ENCODE measurements at regions not wholly inside any gene's neighbourhood (a gene's known extent, or its start where the extent isn't known, plus 50 kb on each side); places are given as distances from the start of the nearest gene placed in this dataset.

DNA sequence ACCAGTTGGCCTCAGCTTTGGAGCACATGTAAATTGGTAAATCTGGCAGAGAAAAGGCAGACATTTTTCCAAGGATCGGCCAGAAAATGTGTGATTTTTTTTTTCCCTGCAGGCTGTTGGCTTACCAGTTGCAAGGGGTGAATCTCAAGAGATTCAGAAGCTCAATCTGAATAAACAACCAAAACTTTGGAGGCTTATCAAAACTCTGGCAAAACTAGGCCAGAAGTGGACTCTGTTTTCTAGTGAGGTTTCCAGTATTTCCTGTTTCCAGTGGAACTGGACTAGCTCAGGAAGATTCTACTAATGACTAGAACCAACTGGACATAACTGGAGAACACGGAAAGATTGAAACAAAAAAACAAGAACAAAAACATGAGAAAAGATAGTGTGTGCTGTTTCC, 191.3 kb downstream of the SMIM20 start:
- Histone ChIP-seq H3K27me3 (ENCODE audit: control insufficient read depth, insufficient read depth, low read length) (no peaks in the 10 kb centered on the region), H3K9me3 (ENCODE audit: control insufficient read depth, insufficient read depth, low read depth, low read length) (no peaks in the 10 kb centered on the region), H3K4me1 (ENCODE audit: control insufficient read depth, insufficient read depth, low read length) (no peaks in the 10 kb centered on the region), H3K36me3 (ENCODE audit: control insufficient read depth, insufficient read depth, low read length) (no peaks in the 10 kb centered on the region), H3K27ac (ENCODE audit: low read length) (no peak overlapping the region), H3K4me3 (ENCODE audit: low read depth in 2 of 2, low read length in 2 of 2) (no peak overlapping the region)
- in situ Hi-C loops (cut with HindIII; ENCODE audit: low pct_unique_long_range_greater_than_20kb, low sequenced_read_pairs) (no loop called here), intact Hi-C loops (cut with micrococcal nuclease; ENCODE audit: unreplicated experiment) (no loop called here)
- CTCF ChIA-PET = no interaction called here
- POLR2A ChIA-PET = no interaction called here
- no peak for ATAC-seq
- no peak for DNase-seq (ENCODE audit: low read depth, low spot score)
- no TSS peak for BruUV-seq (replicated peaks)
- TF ChIP-seq, protein P1, sequence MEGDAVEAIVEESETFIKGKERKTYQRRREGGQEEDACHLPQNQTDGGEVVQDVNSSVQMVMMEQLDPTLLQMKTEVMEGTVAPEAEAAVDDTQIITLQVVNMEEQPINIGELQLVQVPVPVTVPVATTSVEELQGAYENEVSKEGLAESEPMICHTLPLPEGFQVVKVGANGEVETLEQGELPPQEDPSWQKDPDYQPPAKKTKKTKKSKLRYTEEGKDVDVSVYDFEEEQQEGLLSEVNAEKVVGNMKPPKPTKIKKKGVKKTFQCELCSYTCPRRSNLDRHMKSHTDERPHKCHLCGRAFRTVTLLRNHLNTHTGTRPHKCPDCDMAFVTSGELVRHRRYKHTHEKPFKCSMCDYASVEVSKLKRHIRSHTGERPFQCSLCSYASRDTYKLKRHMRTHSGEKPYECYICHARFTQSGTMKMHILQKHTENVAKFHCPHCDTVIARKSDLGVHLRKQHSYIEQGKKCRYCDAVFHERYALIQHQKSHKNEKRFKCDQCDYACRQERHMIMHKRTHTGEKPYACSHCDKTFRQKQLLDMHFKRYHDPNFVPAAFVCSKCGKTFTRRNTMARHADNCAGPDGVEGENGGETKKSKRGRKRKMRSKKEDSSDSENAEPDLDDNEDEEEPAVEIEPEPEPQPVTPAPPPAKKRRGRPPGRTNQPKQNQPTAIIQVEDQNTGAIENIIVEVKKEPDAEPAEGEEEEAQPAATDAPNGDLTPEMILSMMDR (IDR thresholded peaks at IDR 0.05) = no peak
- TF ChIP-seq TCF7L2 (IDR thresholded peaks at IDR 0.05; ENCODE audit: low read depth, low read length) = no peak
- TF ChIP-seq, protein P2, sequence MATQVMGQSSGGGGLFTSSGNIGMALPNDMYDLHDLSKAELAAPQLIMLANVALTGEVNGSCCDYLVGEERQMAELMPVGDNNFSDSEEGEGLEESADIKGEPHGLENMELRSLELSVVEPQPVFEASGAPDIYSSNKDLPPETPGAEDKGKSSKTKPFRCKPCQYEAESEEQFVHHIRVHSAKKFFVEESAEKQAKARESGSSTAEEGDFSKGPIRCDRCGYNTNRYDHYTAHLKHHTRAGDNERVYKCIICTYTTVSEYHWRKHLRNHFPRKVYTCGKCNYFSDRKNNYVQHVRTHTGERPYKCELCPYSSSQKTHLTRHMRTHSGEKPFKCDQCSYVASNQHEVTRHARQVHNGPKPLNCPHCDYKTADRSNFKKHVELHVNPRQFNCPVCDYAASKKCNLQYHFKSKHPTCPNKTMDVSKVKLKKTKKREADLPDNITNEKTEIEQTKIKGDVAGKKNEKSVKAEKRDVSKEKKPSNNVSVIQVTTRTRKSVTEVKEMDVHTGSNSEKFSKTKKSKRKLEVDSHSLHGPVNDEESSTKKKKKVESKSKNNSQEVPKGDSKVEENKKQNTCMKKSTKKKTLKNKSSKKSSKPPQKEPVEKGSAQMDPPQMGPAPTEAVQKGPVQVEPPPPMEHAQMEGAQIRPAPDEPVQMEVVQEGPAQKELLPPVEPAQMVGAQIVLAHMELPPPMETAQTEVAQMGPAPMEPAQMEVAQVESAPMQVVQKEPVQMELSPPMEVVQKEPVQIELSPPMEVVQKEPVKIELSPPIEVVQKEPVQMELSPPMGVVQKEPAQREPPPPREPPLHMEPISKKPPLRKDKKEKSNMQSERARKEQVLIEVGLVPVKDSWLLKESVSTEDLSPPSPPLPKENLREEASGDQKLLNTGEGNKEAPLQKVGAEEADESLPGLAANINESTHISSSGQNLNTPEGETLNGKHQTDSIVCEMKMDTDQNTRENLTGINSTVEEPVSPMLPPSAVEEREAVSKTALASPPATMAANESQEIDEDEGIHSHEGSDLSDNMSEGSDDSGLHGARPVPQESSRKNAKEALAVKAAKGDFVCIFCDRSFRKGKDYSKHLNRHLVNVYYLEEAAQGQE (IDR thresholded peaks at IDR 0.05; ENCODE audit: insufficient read depth in 1 of 2, low read depth in 2 of 2, low read length in 1 of 2) = no peak
- no peak for TF ChIP-seq POLR2AphosphoS5 (IDR thresholded peaks at IDR 0.05; ENCODE audit: low read depth, low read length)
- TF ChIP-seq SIN3A (IDR thresholded peaks at IDR 0.05; ENCODE audit: borderline replicate concordance, insufficient read depth, low read depth, low read length) = no peak

DNA sequence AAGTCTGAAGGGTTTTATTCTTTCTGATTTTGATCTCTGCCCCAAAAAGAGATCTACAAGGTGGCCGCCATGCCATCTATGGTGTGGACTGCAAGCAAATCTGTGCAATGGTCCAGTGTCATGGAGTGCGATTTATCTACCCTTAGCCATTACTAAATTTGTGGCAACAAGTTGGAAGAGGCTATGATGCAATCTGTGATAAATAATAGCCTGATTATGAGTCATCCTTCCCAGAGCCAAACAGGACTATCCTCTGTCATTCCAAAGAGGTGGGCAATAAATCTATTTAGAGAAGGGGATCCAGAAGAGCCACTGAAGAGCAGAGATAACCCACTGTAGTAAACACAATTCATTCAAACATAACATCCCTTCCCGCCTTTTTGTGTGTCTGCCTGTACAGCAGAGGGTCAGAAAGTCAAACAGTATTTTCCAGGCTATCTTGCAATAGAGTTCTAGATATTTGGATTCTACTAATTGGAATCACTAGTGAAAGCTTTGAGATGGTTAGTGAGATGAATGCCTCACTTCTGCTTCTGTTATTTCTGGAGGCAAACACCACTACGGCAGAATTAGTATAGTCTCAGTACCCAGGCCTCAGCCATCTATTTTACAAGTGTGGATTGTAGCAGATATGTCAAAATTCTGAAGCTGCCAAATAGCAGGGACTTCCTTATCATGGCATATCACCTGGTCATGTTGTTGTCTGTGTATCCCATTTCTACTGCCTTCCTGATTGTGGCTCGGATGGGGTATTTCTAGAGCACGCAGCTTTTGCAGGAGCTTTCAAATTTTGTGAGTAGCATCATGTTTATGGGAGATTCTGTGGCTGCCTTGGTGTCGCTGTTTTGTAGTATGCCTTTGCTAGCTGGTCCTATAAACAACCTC, 192.0 kb downstream of the SMIM20 start:
- DNase-seq (ENCODE audit: low read depth, low spot score) = no peak
- no peak for ATAC-seq
- CTCF ChIA-PET = interaction anchor here (0.6 kb wide), 1 partner anchor 220 kb away, joined by 3 read pairs; no protein-coding TSS in a partner anchor
- H3K4me3 ChIP-seq (ENCODE audit: low read depth in 2 of 2, low read length in 2 of 2) = no peak overlapping the region
- no peaks in the 10 kb centered on the region for H3K27me3 ChIP-seq (ENCODE audit: control insufficient read depth, insufficient read depth, low read length)
- no TSS peak for BruUV-seq (replicated peaks)
- H3K27ac ChIP-seq (ENCODE audit: low read length) = no peak overlapping the region
- POLR2A ChIA-PET = no interaction called here
- no peak for TF ChIP-seq POLR2AphosphoS5 (IDR thresholded peaks at IDR 0.05; ENCODE audit: low read depth, low read length)
- TF ChIP-seq, protein P2 (IDR thresholded peaks at IDR 0.05; ENCODE audit: insufficient read depth in 1 of 2, low read depth in 2 of 2, low read length in 1 of 2) = no peak
- TF ChIP-seq SIN3A (IDR thresholded peaks at IDR 0.05; ENCODE audit: borderline replicate concordance, insufficient read depth, low read depth, low read length) = no peak
- TF ChIP-seq, protein P1 (IDR thresholded peaks at IDR 0.05) = no peak
- TF ChIP-seq TCF7L2 (IDR thresholded peaks at IDR 0.05; ENCODE audit: low read depth, low read length) = no peak
- in situ Hi-C loops (cut with HindIII; ENCODE audit: low pct_unique_long_range_greater_than_20kb, low sequenced_read_pairs) (no loop called here), intact Hi-C loops (cut with micrococcal nuclease; ENCODE audit: unreplicated experiment) (no loop called here)
- no peaks in the 10 kb centered on the region for H3K4me1 ChIP-seq (ENCODE audit: control insufficient read depth, insufficient read depth, low read length)
- H3K9me3 ChIP-seq (ENCODE audit: control insufficient read depth, insufficient read depth, low read depth, low read length) = no peaks in the 10 kb centered on the region
- no peaks in the 10 kb centered on the region for H3K36me3 ChIP-seq (ENCODE audit: control insufficient read depth, insufficient read depth, low read length)

All from Panc1 (cell line).